GM20431 (cell line): ENCODE measurements at regions not wholly inside any gene's neighbourhood (a gene's known extent, or its start where the extent isn't known, plus 50 kb on each side); places are given as distances from the start of the nearest gene placed in this dataset.

Experiments
- in situ Hi-C: fragments of 300-500 bp; cut with MseI, MboI; formaldehyde crosslinking; loops from one replicate; pipeline ENCODE4 v1.15.0; 2020; ENCODE audit warnings: low sequenced_read_pairs; ENCODE audit not compliant: unreplicated experiment

- in situ Hi-C loops: no loop called here
Measured at GRCh38 chr11:115885535-115886421, 381.6 kb upstream of the CADM1 start.

- in situ Hi-C loops: no loop called here
Measured at GRCh38 chr11:115884800-115885534, 380.8 kb upstream of the CADM1 start.

- in situ Hi-C loops: no loop called here
Measured at GRCh38 chr11:115874843-115875242, 370.6 kb upstream of the CADM1 start.

GRCh38 chr11:115873813-115874212, 369.6 kb upstream of the CADM1 start:
- in situ Hi-C loops: no loop called here

- in situ Hi-C loops: no loop called here
Measured at GRCh38 chr11:115872416-115872815, 368.2 kb upstream of the CADM1 start.

GRCh38 chr11:115871161-115871760, 367.0 kb upstream of the CADM1 start:
- in situ Hi-C loops: no loop called here

GRCh38 chr11:115869780-115870431, 365.7 kb upstream of the CADM1 start:
- in situ Hi-C loops: no loop called here

GRCh38 chr11:115869131-115869530, 364.9 kb upstream of the CADM1 start:
- in situ Hi-C loops: no loop called here

- in situ Hi-C loops: no loop called here
Measured at GRCh38 chr11:115860246-115860645, 356.0 kb upstream of the CADM1 start.

GRCh38 chr11:115848611-115849010, 344.4 kb upstream of the CADM1 start:
- in situ Hi-C loops: no loop called here

GRCh38 chr11:115848080-115848479, 343.9 kb upstream of the CADM1 start:
- in situ Hi-C loops: no loop called here

GRCh38 chr11:115845872-115846271, 341.7 kb upstream of the CADM1 start:
- in situ Hi-C loops: no loop called here

GRCh38 chr11:115843685-115844084, 339.5 kb upstream of the CADM1 start:
- in situ Hi-C loops: no loop called here

GRCh38 chr11:115843111-115843510, 338.9 kb upstream of the CADM1 start:
- in situ Hi-C loops: no loop called here

- in situ Hi-C loops: no loop called here
Measured at GRCh38 chr11:115820026-115820425, 315.8 kb upstream of the CADM1 start.

- in situ Hi-C loops: no loop called here
Measured at GRCh38 chr11:115819014-115819413, 314.8 kb upstream of the CADM1 start.

- in situ Hi-C loops: no loop called here
Measured at GRCh38 chr11:115817844-115818468, 313.7 kb upstream of the CADM1 start.

GRCh38 chr11:115808351-115808940, 304.2 kb upstream of the CADM1 start:
- in situ Hi-C loops: no loop called here

GRCh38 chr11:115806056-115806455, 301.8 kb upstream of the CADM1 start:
- in situ Hi-C loops: no loop called here
